ENCODE measurements at regions not wholly inside any gene's neighbourhood (a gene's known extent, or its start where the extent isn't known, plus 50 kb on each side); places are given as distances from the start of the nearest gene placed in this dataset.
A peak's percentile ranks its signal among the peaks of the same experiment; 100 is the strongest.
"Not testable (repeated sequence)": the region's sequence is repeated elsewhere in the genome, so short reads cannot be mapped to it uniquely, and the experiment has no call there.

GRCh38 chrX:46204721-46205422 lies 340.3 kb downstream of the ZNF674 start:
- no peaks in the 10 kb centered on the region for H3K27me3 Mint-ChIP-seq
- peak; percentile 73 for ATAC-seq (replicated peaks)
- no peaks in the 10 kb centered on the region for H3K36me3 Mint-ChIP-seq (ENCODE audit: low read depth)
- no peak overlapping the region for H3K27ac Mint-ChIP-seq
- no peaks in the 10 kb centered on the region for H3K9me3 Mint-ChIP-seq
- H3K4me1 Mint-ChIP-seq = peaks cover 10% of the 10 kb centered on the region
- no peak overlapping the region for H3K4me3 Mint-ChIP-seq

GRCh38 chrX:46202733-46203514 lies 342.3 kb downstream of the ZNF674 start:
- Mint-ChIP-seq H3K36me3 (ENCODE audit: low read depth) (no peaks in the 10 kb centered on the region), H3K9me3 (no peaks in the 10 kb centered on the region), H3K27me3 (no peaks in the 10 kb centered on the region), H3K27ac (no peak overlapping the region), H3K4me1 (peaks cover 6% of the 10 kb centered on the region), H3K4me3 (no peak overlapping the region)
- ATAC-seq (replicated peaks) = no peak

GRCh38 chrX:46200413-46200812 lies 344.8 kb downstream of the ZNF674 start:
- ATAC-seq (replicated peaks) = no peak

GRCh38 chrX:46198858-46199257 lies 346.4 kb downstream of the ZNF674 start:
- Mint-ChIP-seq H3K36me3 (ENCODE audit: low read depth) (no peaks in the 10 kb centered on the region), H3K4me3 (no peak overlapping the region), H3K4me1 (no peaks in the 10 kb centered on the region), H3K27me3 (peaks cover 3% of the 10 kb centered on the region), H3K9me3 (peaks cover 3% of the 10 kb centered on the region), H3K27ac (no peak overlapping the region)
- ATAC-seq (replicated peaks) = no peak

More at GRCh38 chrX:46200413-46200812, 344.8 kb downstream of the ZNF674 start:
- H3K36me3 Mint-ChIP-seq (ENCODE audit: low read depth) = no peaks in the 10 kb centered on the region
- no peaks in the 10 kb centered on the region for H3K9me3 Mint-ChIP-seq
- no peak overlapping the region for H3K27ac Mint-ChIP-seq
- no peaks in the 10 kb centered on the region for H3K27me3 Mint-ChIP-seq
- H3K4me1 Mint-ChIP-seq = peaks cover 5% of the 10 kb centered on the region
- H3K4me3 Mint-ChIP-seq = no peak overlapping the region

- H3K9me3 Mint-ChIP-seq; H3K27ac Mint-ChIP-seq; ATAC-seq (replicated peaks); H3K36me3 Mint-ChIP-seq (ENCODE audit: low read depth); H3K4me1 Mint-ChIP-seq; H3K27me3 Mint-ChIP-seq; H3K4me3 Mint-ChIP-seq: not testable (repeated sequence)
Measured at GRCh38 chrX:46186811-46187106, 358.5 kb downstream of the ZNF674 start.

GRCh38 chrX:46185923-46186810 lies 359.1 kb downstream of the ZNF674 start:
- ATAC-seq (replicated peaks) = no peak

GRCh38 chrX:46184749-46185148 lies 360.5 kb downstream of the ZNF674 start:
- Mint-ChIP-seq H3K4me1 (no peaks in the 10 kb centered on the region), H3K27me3 (peaks cover 7% of the 10 kb centered on the region), H3K27ac (no peak overlapping the region), H3K9me3 (no peaks in the 10 kb centered on the region), H3K36me3 (ENCODE audit: low read depth) (no peaks in the 10 kb centered on the region), H3K4me3 (no peak overlapping the region)
- peak; percentile 49 for ATAC-seq (replicated peaks)

More at GRCh38 chrX:46185923-46186810, 359.1 kb downstream of the ZNF674 start:
- Mint-ChIP-seq H3K4me1 (no peaks in the 10 kb centered on the region), H3K27ac (no peak overlapping the region), H3K36me3 (ENCODE audit: low read depth) (no peaks in the 10 kb centered on the region), H3K4me3 (no peak overlapping the region), H3K27me3 (peaks cover 9% of the 10 kb centered on the region), H3K9me3 (no peaks in the 10 kb centered on the region)

- no peaks in the 10 kb centered on the region for H3K9me3 Mint-ChIP-seq
- no peak overlapping the region for H3K4me3 Mint-ChIP-seq
- no peaks in the 10 kb centered on the region for H3K4me1 Mint-ChIP-seq
- H3K27ac Mint-ChIP-seq = no peak overlapping the region
- ATAC-seq (replicated peaks) = no peak
- no peaks in the 10 kb centered on the region for H3K27me3 Mint-ChIP-seq
- no peaks in the 10 kb centered on the region for H3K36me3 Mint-ChIP-seq (ENCODE audit: low read depth)
Measured at GRCh38 chrX:46180258-46180687, 364.9 kb downstream of the ZNF674 start.

- Mint-ChIP-seq H3K4me1 (no peaks in the 10 kb centered on the region), H3K36me3 (ENCODE audit: low read depth) (no peaks in the 10 kb centered on the region), H3K9me3 (no peaks in the 10 kb centered on the region), H3K27ac (no peak overlapping the region), H3K4me3 (no peak overlapping the region), H3K27me3 (no peaks in the 10 kb centered on the region)
- no peak for ATAC-seq (replicated peaks)
Measured at GRCh38 chrX:46179748-46180147, 365.5 kb downstream of the ZNF674 start.

GRCh38 chrX:46178763-46179162 lies 366.5 kb downstream of the ZNF674 start:
- no peaks in the 10 kb centered on the region for H3K27me3 Mint-ChIP-seq
- H3K9me3 Mint-ChIP-seq = no peaks in the 10 kb centered on the region
- no peak overlapping the region for H3K4me3 Mint-ChIP-seq
- H3K27ac Mint-ChIP-seq = no peak overlapping the region
- no peaks in the 10 kb centered on the region for H3K4me1 Mint-ChIP-seq
- H3K36me3 Mint-ChIP-seq (ENCODE audit: low read depth) = no peaks in the 10 kb centered on the region
- ATAC-seq (replicated peaks) = no peak

- ATAC-seq (replicated peaks) = no peak
- Mint-ChIP-seq H3K36me3 (ENCODE audit: low read depth) (no peaks in the 10 kb centered on the region), H3K4me1 (no peaks in the 10 kb centered on the region), H3K27ac (no peak overlapping the region), H3K27me3 (no peaks in the 10 kb centered on the region), H3K9me3 (no peaks in the 10 kb centered on the region), H3K4me3 (no peak overlapping the region)
Measured at GRCh38 chrX:46173159-46173558, 372.1 kb downstream of the ZNF674 start.

GRCh38 chrX:46171457-46171856 lies 373.8 kb downstream of the ZNF674 start:
- H3K9me3 Mint-ChIP-seq = not testable (repeated sequence)

GRCh38 chrX:46169808-46170207 lies 375.4 kb downstream of the ZNF674 start:
- Mint-ChIP-seq H3K27me3 (no peaks in the 10 kb centered on the region), H3K4me3 (no peak overlapping the region), H3K36me3 (ENCODE audit: low read depth) (no peaks in the 10 kb centered on the region), H3K9me3 (no peaks in the 10 kb centered on the region), H3K27ac (no peak overlapping the region), H3K4me1 (no peaks in the 10 kb centered on the region)
- no peak for ATAC-seq (replicated peaks)

More at GRCh38 chrX:46171457-46171856, 373.8 kb downstream of the ZNF674 start:
- ATAC-seq (replicated peaks); H3K36me3 Mint-ChIP-seq (ENCODE audit: low read depth); H3K27ac Mint-ChIP-seq; H3K27me3 Mint-ChIP-seq; H3K4me1 Mint-ChIP-seq; H3K4me3 Mint-ChIP-seq: not testable (repeated sequence)

- Mint-ChIP-seq H3K27me3 (no peaks in the 10 kb centered on the region), H3K27ac (no peak overlapping the region), H3K9me3 (no peaks in the 10 kb centered on the region), H3K4me3 (no peak overlapping the region), H3K36me3 (ENCODE audit: low read depth) (no peaks in the 10 kb centered on the region), H3K4me1 (no peaks in the 10 kb centered on the region)
- ATAC-seq (replicated peaks) = no peak
Measured at GRCh38 chrX:46168254-46168653, 377.0 kb downstream of the ZNF674 start.

Data from activated T-helper 17 cell treated with anti-CD3 and anti-CD28 coated beads, Interleukin-2, amount 50 U/mL, for 72 hours (primary cell).